CD4-positive, alpha-beta T cell (primary cell): ENCODE measurements at regions not wholly inside any gene's neighbourhood (a gene's known extent, or its start where the extent isn't known, plus 50 kb on each side); places are given as distances from the start of the nearest gene placed in this dataset.

Experiments used
- ATAC-seq: fragments of 200-7000 bp; cut with Tn5 transposase; one replicate; pipeline ENCODE4 v1.10.0; 2022; ENCODE audit warnings: mild to moderate bottlenecking; ENCODE audit not compliant: poor library complexity
- CTCF ChIA-PET: fragments of 350-600 bp; sonication (Branson Sonifier 250); formaldehyde crosslinking; loops from one replicate; lab custom pipeline; 2021; ENCODE audit warnings: antibody characterized with exemption, inconsistent platforms; lab: Charles Lee
- POLR2A ChIA-PET: fragments of 350-600 bp; sonication (Branson Sonifier 250); formaldehyde crosslinking; loops from one replicate; lab custom pipeline; 2021; ENCODE audit warnings: antibody characterized with exemption, inconsistent platforms; lab: Charles Lee
- DNase-seq, 14 experiments: peaks; one replicate each; pipeline ENCODE4 v3.0.0-alpha.2; 2013 to 2020; ENCODE audit warnings: mixed read lengths in 2 of 14
- H3K27ac ChIP-seq, 2 donors: one replicate each; pipeline versions ENCODE4 v1.5.1 to v1.7.0; 2013; ENCODE audit warnings: low read length in 2 of 2, low read depth in 1 of 2, mild to moderate bottlenecking in 1 of 2
- H3K27me3 ChIP-seq, 2 experiments: 1 replicate in 1 of 2; 2 replicates in 1 of 2; pipeline versions ENCODE4 v1.6.1 to v1.7.0; 2013; ENCODE audit warnings: low read length in 2 of 2, control low read depth in 1 of 2, mild to moderate bottlenecking in 1 of 2, moderate library complexity in 1 of 2; ENCODE audit not compliant: insufficient read depth in 2 of 2, control insufficient read depth in 1 of 2
- H3K36me3 ChIP-seq: one replicate; pipeline ENCODE4 v1.6.1; 2013; ENCODE audit warnings: low read length, control low read depth; ENCODE audit not compliant: insufficient read depth
- H3K4me1 ChIP-seq: one replicate; pipeline ENCODE4 v1.6.1; 2013; ENCODE audit warnings: low read length, control low read depth; ENCODE audit not compliant: insufficient read depth
- H3K4me3 ChIP-seq: one replicate; pipeline ENCODE4 v1.5.1; 2013; ENCODE audit warnings: mild to moderate bottlenecking, low read length, moderate library complexity
- H3K9me3 ChIP-seq, 2 experiments: 1 replicate in 1 of 2; 2 replicates in 1 of 2; pipeline versions ENCODE4 v1.6.1 to v1.7.0; 2013; ENCODE audit warnings: low read length in 2 of 2, mild to moderate bottlenecking in 2 of 2, control low read depth in 1 of 2, moderate library complexity in 1 of 2; ENCODE audit not compliant: control insufficient read depth in 1 of 2, insufficient read depth in 1 of 2
- H3K27ac Mint-ChIP-seq: one replicate; pipeline ENCODE4 v1.8.0; 2020; ENCODE audit warnings: mixed read lengths
- H3K27me3 Mint-ChIP-seq: one replicate; pipeline ENCODE4 v1.8.0; 2021; ENCODE audit warnings: mixed read lengths
- H3K36me3 Mint-ChIP-seq: one replicate; pipeline ENCODE4 v1.8.0; 2021; ENCODE audit warnings: low read depth, mixed read lengths
- H3K4me1 Mint-ChIP-seq: one replicate; pipeline ENCODE4 v1.8.0; 2021; ENCODE audit warnings: low read depth, mixed read lengths
- H3K4me3 Mint-ChIP-seq: one replicate; pipeline ENCODE4 v1.8.0; 2020; ENCODE audit warnings: mild to moderate bottlenecking, mixed read lengths
- H3K9me3 Mint-ChIP-seq: one replicate; pipeline ENCODE4 v1.8.0; 2020; ENCODE audit warnings: mixed read lengths
- CTCF ChIP-seq: fragments of 200-600 bp; IDR thresholded peaks from one replicate; pipeline ENCODE4 v1.8.0; 2022; ENCODE audit warnings: antibody characterized with exemption, mild to moderate bottlenecking
- intact Hi-C, 2 experiments: fragments of 100-400 bp; cut with DNase I in 1 of 2; cut with micrococcal nuclease in 1 of 2; formaldehyde crosslinking; loops; one replicate each; pipeline versions ENCODE4 v1.15.1 to v1.9.0; 2023 to 2025; cut with DNase I, micrococcal nuclease

DNA sequence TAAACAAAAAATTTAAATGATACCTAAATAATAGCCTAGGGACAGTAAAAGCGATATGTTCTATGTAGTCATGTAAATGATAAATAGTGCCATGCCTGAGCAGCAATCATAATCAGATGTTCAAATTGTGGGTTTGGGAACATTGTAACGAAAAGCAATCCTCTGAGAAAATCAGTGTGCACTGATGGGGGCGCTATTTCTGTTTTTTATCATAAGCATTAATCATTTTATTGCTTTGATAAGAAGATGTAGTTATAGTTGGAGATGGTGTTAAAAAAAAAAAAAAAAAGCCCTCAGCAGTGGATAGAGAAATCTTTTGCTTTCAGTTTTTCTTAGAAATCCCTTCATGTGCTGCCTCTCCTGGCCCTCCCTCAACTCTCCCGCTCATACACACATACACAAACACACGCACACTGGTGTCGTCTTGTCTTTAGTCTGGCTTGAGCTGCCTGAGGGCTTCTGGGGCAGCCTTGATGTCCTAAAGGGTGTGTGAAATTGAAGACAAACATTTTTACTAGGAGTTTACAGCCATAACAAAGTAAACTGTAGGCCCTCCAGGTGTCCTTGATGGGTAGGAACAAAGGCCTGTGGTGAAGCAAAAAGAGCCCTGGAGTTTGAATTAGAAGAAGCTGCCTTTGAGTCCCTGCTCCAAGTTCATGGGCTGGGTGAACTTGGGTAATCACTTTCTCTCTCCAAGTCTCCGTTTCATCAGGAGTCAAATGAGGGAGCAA lies 428.1 kb downstream of the SOX2 start:
- Mint-ChIP-seq H3K27me3 (no peaks in the 10 kb centered on the region), H3K27ac (no peak overlapping the region), H3K4me3 (no peak overlapping the region), H3K4me1 (no peaks in the 10 kb centered on the region), H3K9me3 (no peaks in the 10 kb centered on the region), H3K36me3 (no peaks in the 10 kb centered on the region)
- no peak for DNase-seq
- H3K9me3 ChIP-seq: no peaks in the 10 kb centered on the region
- intact Hi-C loops: no loop called here
- no peak overlapping the region for H3K27ac ChIP-seq
- H3K4me3 ChIP-seq: no peak overlapping the region
- no peak for TF ChIP-seq CTCF
- ChIA-PET CTCF (no interaction called here), POLR2A (no interaction called here)
- no peak for ATAC-seq
- no peaks in the 10 kb centered on the region for H3K4me1 ChIP-seq
- no peaks in the 10 kb centered on the region for H3K27me3 ChIP-seq
- H3K36me3 ChIP-seq: no peaks in the 10 kb centered on the region

DNA sequence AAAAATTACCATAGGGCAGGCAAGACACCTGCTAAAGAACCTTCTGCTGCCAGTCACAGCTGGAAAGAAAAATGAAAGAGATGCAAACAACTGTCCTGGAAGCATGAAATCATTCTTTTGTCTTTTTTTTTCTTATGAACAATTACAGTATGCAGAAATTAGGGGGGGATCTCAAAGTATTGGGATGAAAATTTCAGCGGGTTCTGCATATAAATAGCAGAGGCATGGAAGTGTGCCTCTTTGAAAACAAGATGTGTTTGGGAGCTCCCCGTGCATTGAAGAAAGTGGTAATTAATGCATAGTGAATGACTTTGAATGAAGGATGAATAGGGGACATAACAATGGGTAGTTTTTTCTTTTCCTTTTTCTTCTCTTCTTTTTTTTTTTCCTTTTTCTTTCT lies 431.2 kb downstream of the SOX2 start:
- DNase-seq: no peak
- ChIA-PET POLR2A (no interaction called here), CTCF (no interaction called here)
- Mint-ChIP-seq H3K27me3 (no peaks in the 10 kb centered on the region), H3K9me3 (no peaks in the 10 kb centered on the region), H3K4me1 (no peaks in the 10 kb centered on the region), H3K4me3 (no peak overlapping the region), H3K36me3 (no peaks in the 10 kb centered on the region), H3K27ac (no peak overlapping the region)
- Histone ChIP-seq H3K9me3 (no peaks in the 10 kb centered on the region), H3K4me1 (no peaks in the 10 kb centered on the region), H3K27me3 (no peaks in the 10 kb centered on the region), H3K27ac (no peak overlapping the region), H3K36me3 (no peaks in the 10 kb centered on the region), H3K4me3 (no peak overlapping the region)
- TF ChIP-seq CTCF: no peak
- intact Hi-C loops: no loop called here
- no peak for ATAC-seq

DNA sequence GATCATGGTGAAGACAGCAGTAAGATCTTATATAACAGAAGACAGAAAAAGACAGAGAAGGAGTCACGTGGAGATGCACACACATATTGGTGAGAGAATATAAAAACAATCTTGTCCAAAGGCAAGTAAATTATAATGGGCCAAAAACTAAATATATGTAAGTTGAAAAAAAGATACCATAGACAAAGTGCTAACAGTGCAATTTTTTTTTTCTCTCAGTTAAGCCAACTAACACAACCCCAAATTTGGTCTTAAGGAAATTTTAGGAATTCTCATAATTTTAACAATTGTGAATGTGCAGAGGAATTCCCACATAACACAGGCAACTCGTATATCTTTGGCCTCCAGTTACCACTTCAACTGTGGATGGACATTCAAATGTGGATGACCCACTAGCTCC lies 432.2 kb downstream of the SOX2 start:
- Histone ChIP-seq H3K4me3 (no peak overlapping the region), H3K4me1 (no peaks in the 10 kb centered on the region), H3K27ac (no peak overlapping the region), H3K27me3 (no peaks in the 10 kb centered on the region), H3K9me3 (no peaks in the 10 kb centered on the region), H3K36me3 (no peaks in the 10 kb centered on the region)
- DNase-seq: no peak
- intact Hi-C loops: no loop called here
- TF ChIP-seq CTCF: no peak
- no peaks in the 10 kb centered on the region for H3K4me1 Mint-ChIP-seq
- H3K9me3 Mint-ChIP-seq: no peaks in the 10 kb centered on the region
- no peaks in the 10 kb centered on the region for H3K27me3 Mint-ChIP-seq
- ChIA-PET POLR2A (no interaction called here), CTCF (no interaction called here)
- H3K27ac Mint-ChIP-seq: no peak overlapping the region
- H3K36me3 Mint-ChIP-seq: no peaks in the 10 kb centered on the region
- no peak for ATAC-seq
- H3K4me3 Mint-ChIP-seq: no peak overlapping the region
